Mesendoderm (in vitro differentiated cells): ENCODE measurements at regions not wholly inside any gene's neighbourhood (a gene's known extent, or its start where the extent isn't known, plus 50 kb on each side); places are given as distances from the start of the nearest gene placed in this dataset.

Experiments
- DNase-seq: peaks from one replicate; pipeline ENCODE4 v3.0.0; 2013
- H2AK5ac ChIP-seq: 2 replicates; pipeline ENCODE4 v1.6.1; 2013; ENCODE audit warnings: low read length, inconsistent platforms
- H2BK120ac ChIP-seq: 2 replicates; pipeline ENCODE4 v1.6.1; 2013; ENCODE audit warnings: low read depth, mild to moderate bottlenecking, low read length, moderate library complexity, mixed read lengths
- H2BK15ac ChIP-seq: replicated peaks from 2 replicates; pipeline ENCODE4 v1.6.1; 2013; ENCODE audit warnings: low read depth, mild to moderate bottlenecking, moderate library complexity
- H2BK5ac ChIP-seq: 2 replicates; pipeline ENCODE4 v1.6.1; 2013; ENCODE audit warnings: low read length, inconsistent platforms
- H3K18ac ChIP-seq: 2 replicates; pipeline ENCODE4 v1.6.1; 2013; ENCODE audit warnings: mild to moderate bottlenecking, low read length, mixed read lengths
- H3K23ac ChIP-seq: one replicate; pipeline ENCODE4 v1.6.1; 2013; ENCODE audit warnings: low read length
- H3K27ac ChIP-seq: 2 replicates; pipeline ENCODE4 v1.5.1; 2013; ENCODE audit warnings: low read depth, mild to moderate bottlenecking, inconsistent platforms, low read length, moderate library complexity
- H3K27me3 ChIP-seq: 2 replicates; pipeline ENCODE4 v1.6.1; 2013; ENCODE audit warnings: low read length, control low read depth, mild to moderate bottlenecking, inconsistent platforms; ENCODE audit not compliant: insufficient read depth, poor library complexity
- H3K36me3 ChIP-seq: 2 replicates; pipeline ENCODE4 v1.6.1; 2013; ENCODE audit warnings: low read length, inconsistent platforms; ENCODE audit not compliant: control insufficient read depth, insufficient read depth
- H3K4ac ChIP-seq: one replicate; pipeline ENCODE4 v1.6.1; 2013; ENCODE audit warnings: low read depth, mild to moderate bottlenecking, low read length, moderate library complexity
- H3K4me1 ChIP-seq: 2 replicates; pipeline ENCODE4 v1.6.1; 2013; ENCODE audit warnings: low read depth, low read length, inconsistent platforms; ENCODE audit not compliant: control insufficient read depth
- H3K4me2 ChIP-seq: 2 replicates; pipeline ENCODE4 v1.6.1; 2013; ENCODE audit warnings: low read length
- H3K4me3 ChIP-seq: 2 replicates; pipeline ENCODE4 v1.5.1; 2013; ENCODE audit warnings: mild to moderate bottlenecking, low read length
- H3K56ac ChIP-seq: one replicate; pipeline ENCODE4 v1.6.1; 2013; ENCODE audit warnings: low read length
- H3K79me1 ChIP-seq: 2 replicates; pipeline ENCODE4 v1.6.1; 2013; ENCODE audit warnings: low read length, inconsistent platforms
- H3K79me2 ChIP-seq: 2 replicates; pipeline ENCODE4 v1.6.1; 2013; ENCODE audit warnings: mild to moderate bottlenecking, low read length; ENCODE audit not compliant: control insufficient read depth, insufficient read depth
- H3K9ac ChIP-seq: 2 replicates; pipeline ENCODE4 v1.6.1; 2013; ENCODE audit warnings: low read length, inconsistent platforms
- H4K5ac ChIP-seq: one replicate; pipeline ENCODE4 v1.6.1; 2013; ENCODE audit warnings: low read length
- H4K8ac ChIP-seq: one replicate; pipeline ENCODE4 v1.6.1; 2013; ENCODE audit warnings: low read depth, mild to moderate bottlenecking, control low read depth, low read length, moderate library complexity
- WGBS: extraction: QIAGEN DNeasy Blood & Tissue Kit; methylation state at CpG from one replicate; pipeline ENCODE4 v1.1.7; 2013; ENCODE audit warnings: low lambda C conversion rate, missing lambda C conversion rate; ENCODE audit not compliant: insufficient coverage; ENCODE audit errors: extremely low coverage; 5-methylcytosine and 5-hydroxymethylcytosine counted together

DNA sequence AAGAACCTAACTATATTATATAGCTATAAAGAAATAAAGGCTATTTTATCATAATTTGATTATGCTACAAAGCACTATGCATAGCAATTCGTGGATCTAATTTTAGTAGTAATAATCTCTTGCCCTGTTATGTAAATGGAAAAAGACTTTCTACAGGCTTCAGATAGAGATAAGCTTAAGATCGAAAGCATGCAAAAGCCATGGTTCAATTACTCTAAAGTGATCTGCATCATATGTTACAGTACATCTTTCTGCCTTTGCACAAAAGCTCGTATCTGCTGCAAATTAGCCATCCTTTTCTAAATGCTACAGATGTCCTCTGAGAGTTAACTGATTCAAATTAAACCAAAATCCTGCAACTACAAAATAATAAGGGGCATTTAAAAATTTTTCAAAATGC, 234.8 kb upstream of the TMEM161B start:
- Histone ChIP-seq H3K27ac (no peak overlapping the region), H2BK15ac (no peak overlapping the region), H3K4me2 (no peak overlapping the region), H3K23ac (no peak overlapping the region), H3K56ac (no peak overlapping the region), H2BK120ac (no peak overlapping the region), H3K36me3 (no peaks in the 10 kb centered on the region), H4K5ac (no peak overlapping the region), H4K8ac (no peak overlapping the region), H3K79me2 (no peaks in the 10 kb centered on the region), H3K27me3 (no peaks in the 10 kb centered on the region), H3K18ac (no peak overlapping the region), H3K9ac (no peak overlapping the region), H2BK5ac (no peak overlapping the region), H3K4ac (no peak overlapping the region), H3K4me1 (no peaks in the 10 kb centered on the region), H3K79me1 (no peaks in the 10 kb centered on the region), H3K4me3 (no peak overlapping the region), H2AK5ac (no peak overlapping the region)
- no peak for DNase-seq
- no CpG with 5 or more reads among the region's 3 CpGs for WGBS

DNA sequence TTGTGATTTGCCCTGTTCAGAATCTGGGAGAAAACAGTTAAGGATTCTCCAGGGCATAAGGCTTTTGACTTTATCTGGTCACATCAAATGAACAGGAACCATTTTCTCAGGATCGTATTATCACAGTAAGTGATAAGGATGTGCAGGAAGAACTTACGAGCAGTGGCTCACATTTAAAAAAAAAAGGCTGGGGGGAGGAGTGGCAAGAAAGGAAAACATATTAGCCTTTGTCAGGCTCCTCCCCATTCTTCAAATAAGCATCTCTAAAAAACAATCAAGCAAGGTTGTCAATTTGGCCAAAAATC, 234.3 kb upstream of the TMEM161B start:
- no peaks in the 10 kb centered on the region for H3K79me1 ChIP-seq
- H4K8ac ChIP-seq = no peak overlapping the region
- H3K4ac ChIP-seq = no peak overlapping the region
- H2BK120ac ChIP-seq = no peak overlapping the region
- no peak overlapping the region for H3K4me2 ChIP-seq
- no peak overlapping the region for H3K56ac ChIP-seq
- no peaks in the 10 kb centered on the region for H3K79me2 ChIP-seq
- H4K5ac ChIP-seq = no peak overlapping the region
- no peak overlapping the region for H2BK5ac ChIP-seq
- WGBS = no CpG with 5 or more reads among the region's 2 CpGs
- H3K27ac ChIP-seq = no peak overlapping the region
- no peak overlapping the region for H3K23ac ChIP-seq
- H3K27me3 ChIP-seq = no peaks in the 10 kb centered on the region
- H3K4me3 ChIP-seq = no peak overlapping the region
- no peaks in the 10 kb centered on the region for H3K36me3 ChIP-seq
- no peak overlapping the region for H3K9ac ChIP-seq
- DNase-seq = no peak
- no peak overlapping the region for H2AK5ac ChIP-seq
- H2BK15ac ChIP-seq = no peak overlapping the region
- no peak overlapping the region for H3K18ac ChIP-seq
- no peaks in the 10 kb centered on the region for H3K4me1 ChIP-seq

DNA sequence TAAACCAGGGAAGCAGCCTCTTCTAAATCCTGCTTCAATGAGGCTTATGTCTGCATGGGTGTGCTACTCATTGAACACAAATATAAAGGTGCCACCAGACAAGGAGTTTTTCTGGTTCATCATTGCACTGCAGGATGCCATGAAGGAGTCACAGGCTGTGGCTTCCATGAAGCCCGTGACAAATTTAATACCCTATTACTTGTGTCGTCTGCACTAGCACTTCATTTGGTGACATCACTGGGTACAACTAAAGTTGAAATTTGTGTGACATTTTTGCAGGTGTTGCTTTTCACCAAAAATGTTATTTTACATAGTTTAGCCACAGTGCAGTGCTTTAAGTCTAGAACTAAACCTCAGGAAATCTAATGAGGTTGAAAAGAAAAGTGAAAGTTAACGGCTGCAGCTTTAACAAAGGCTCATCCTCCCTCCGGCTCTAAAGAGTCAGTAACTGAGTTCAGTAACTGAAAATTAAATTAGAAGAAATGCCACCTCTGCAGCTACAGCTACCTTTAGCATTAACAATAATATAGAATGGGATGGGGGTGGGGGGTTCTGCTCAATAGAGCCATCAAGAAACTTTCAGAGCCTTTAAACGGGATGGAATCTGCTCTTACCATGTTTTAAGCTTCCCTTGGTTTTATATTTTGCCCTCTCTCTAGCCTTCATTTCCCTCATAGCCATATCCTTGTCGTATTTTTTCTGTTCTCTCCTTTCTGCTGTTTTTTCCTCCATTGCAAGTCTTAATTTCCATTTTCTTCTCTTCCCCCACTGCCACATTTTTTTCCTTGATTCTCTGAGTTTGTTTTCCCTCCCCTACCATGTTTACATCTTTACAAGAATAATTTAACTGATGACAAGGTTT, 233.8 kb upstream of the TMEM161B start:
- no peak overlapping the region for H3K4ac ChIP-seq
- no peak overlapping the region for H3K18ac ChIP-seq
- H3K4me1 ChIP-seq = no peaks in the 10 kb centered on the region
- no CpG with 5 or more reads among the region's 6 CpGs for WGBS
- H3K56ac ChIP-seq = no peak overlapping the region
- no peak overlapping the region for H4K8ac ChIP-seq
- H3K27ac ChIP-seq = no peak overlapping the region
- no peaks in the 10 kb centered on the region for H3K79me2 ChIP-seq
- H3K23ac ChIP-seq = no peak overlapping the region
- H3K9ac ChIP-seq = no peak overlapping the region
- no peak overlapping the region for H2AK5ac ChIP-seq
- no peak overlapping the region for H3K4me2 ChIP-seq
- DNase-seq = no peak
- no peak overlapping the region for H2BK15ac ChIP-seq
- no peak overlapping the region for H3K4me3 ChIP-seq
- no peaks in the 10 kb centered on the region for H3K36me3 ChIP-seq
- no peaks in the 10 kb centered on the region for H3K27me3 ChIP-seq
- no peaks in the 10 kb centered on the region for H3K79me1 ChIP-seq
- H4K5ac ChIP-seq = no peak overlapping the region
- no peak overlapping the region for H2BK5ac ChIP-seq
- H2BK120ac ChIP-seq = no peak overlapping the region

DNA sequence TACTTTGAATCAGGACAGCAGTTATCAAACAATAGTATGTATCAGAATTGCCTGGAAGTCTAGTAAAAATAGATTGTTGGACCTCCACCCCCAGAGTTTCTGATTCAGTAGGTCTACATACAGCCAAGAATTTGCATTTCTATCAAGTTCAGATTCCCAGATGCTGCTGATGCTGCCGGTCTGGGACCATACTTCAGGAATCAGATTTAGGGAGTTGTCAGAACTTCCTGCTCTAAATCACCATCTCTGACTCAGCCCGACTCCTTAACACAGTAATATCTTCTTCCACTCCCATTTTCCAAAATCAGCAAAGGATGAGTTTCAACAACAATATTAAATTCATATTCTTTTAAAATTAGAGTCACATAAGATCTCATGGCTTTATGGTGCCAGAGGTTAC, 227.2 kb upstream of the TMEM161B start:
- Histone ChIP-seq H3K56ac (no peak overlapping the region), H3K4me2 (no peak overlapping the region), H3K18ac (no peak overlapping the region), H3K79me2 (no peaks in the 10 kb centered on the region), H3K9ac (no peak overlapping the region), H2BK15ac (no peak overlapping the region), H3K36me3 (no peaks in the 10 kb centered on the region), H3K27ac (no peak overlapping the region), H3K79me1 (no peaks in the 10 kb centered on the region), H3K27me3 (no peaks in the 10 kb centered on the region), H4K5ac (no peak overlapping the region), H3K23ac (no peak overlapping the region), H2AK5ac (no peak overlapping the region), H3K4me3 (no peak overlapping the region), H3K4me1 (no peaks in the 10 kb centered on the region), H4K8ac (no peak overlapping the region), H2BK5ac (no peak overlapping the region), H3K4ac (no peak overlapping the region), H2BK120ac (no peak overlapping the region)
- no peak for DNase-seq
- no CpG with 5 or more reads among the region's 2 CpGs for WGBS

DNA sequence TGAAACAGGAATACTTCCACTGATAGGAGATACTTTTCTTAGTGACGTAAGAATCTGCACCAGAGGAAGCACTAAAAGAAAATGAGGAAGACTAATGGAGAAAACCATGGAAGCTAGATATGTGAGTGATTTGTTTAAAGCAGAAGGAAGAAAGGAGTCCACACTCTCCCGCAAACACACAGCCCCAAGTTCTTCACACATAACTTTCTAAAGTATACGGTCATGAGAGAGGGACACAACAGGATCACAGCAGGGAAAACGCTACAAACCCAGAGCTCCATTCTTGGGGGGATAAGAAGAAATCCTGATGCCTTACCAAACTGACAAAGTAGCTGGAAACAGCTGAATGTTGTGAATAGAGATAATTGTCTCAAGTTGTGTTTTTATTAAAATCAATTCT, 222.2 kb upstream of the TMEM161B start:
- no peak overlapping the region for H4K5ac ChIP-seq
- WGBS = no CpG with 5 or more reads among the region's 4 CpGs
- H3K4me1 ChIP-seq = no peaks in the 10 kb centered on the region
- no peak overlapping the region for H3K4ac ChIP-seq
- H3K9ac ChIP-seq = no peak overlapping the region
- H2BK120ac ChIP-seq = no peak overlapping the region
- no peaks in the 10 kb centered on the region for H3K79me2 ChIP-seq
- H3K56ac ChIP-seq = no peak overlapping the region
- H2BK15ac ChIP-seq = no peak overlapping the region
- H3K18ac ChIP-seq = no peak overlapping the region
- no peak overlapping the region for H4K8ac ChIP-seq
- no peak overlapping the region for H2BK5ac ChIP-seq
- H3K4me3 ChIP-seq = no peak overlapping the region
- no peaks in the 10 kb centered on the region for H3K27me3 ChIP-seq
- H3K4me2 ChIP-seq = no peak overlapping the region
- DNase-seq = no peak
- no peak overlapping the region for H3K23ac ChIP-seq
- H3K79me1 ChIP-seq = no peaks in the 10 kb centered on the region
- H3K36me3 ChIP-seq = no peaks in the 10 kb centered on the region
- no peak overlapping the region for H2AK5ac ChIP-seq
- no peak overlapping the region for H3K27ac ChIP-seq

DNA sequence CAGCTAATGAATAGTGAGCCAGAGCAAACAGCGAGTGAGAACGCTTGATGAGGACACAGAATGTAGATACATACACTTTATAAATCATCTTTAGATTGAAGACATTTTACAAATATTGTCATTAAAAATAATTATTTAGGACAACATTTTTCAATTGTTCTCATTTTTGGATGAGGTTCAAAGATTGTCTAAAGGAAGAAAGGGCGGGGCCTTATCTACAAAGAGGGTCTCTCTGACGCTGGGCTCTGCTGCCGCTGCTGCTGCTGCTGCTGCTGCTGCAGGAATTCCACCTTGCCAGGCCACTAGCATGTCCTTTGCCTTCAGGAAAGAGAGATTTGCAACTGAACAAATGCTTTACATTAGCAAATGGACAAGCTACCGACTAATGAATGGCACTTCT, 220.7 kb upstream of the TMEM161B start:
- Histone ChIP-seq H3K79me2 (no peaks in the 10 kb centered on the region), H3K18ac (no peak overlapping the region), H3K56ac (no peak overlapping the region), H3K36me3 (no peaks in the 10 kb centered on the region), H4K8ac (no peak overlapping the region), H3K4me1 (no peaks in the 10 kb centered on the region), H3K9ac (no peak overlapping the region), H3K23ac (no peak overlapping the region), H3K27me3 (no peaks in the 10 kb centered on the region), H2BK15ac (no peak overlapping the region), H4K5ac (no peak overlapping the region), H2BK5ac (no peak overlapping the region), H3K4me3 (no peak overlapping the region), H2AK5ac (no peak overlapping the region), H2BK120ac (no peak overlapping the region), H3K27ac (no peak overlapping the region), H3K79me1 (no peaks in the 10 kb centered on the region), H3K4ac (no peak overlapping the region), H3K4me2 (no peak overlapping the region)
- WGBS = no CpG with 5 or more reads among the region's 6 CpGs
- no peak for DNase-seq
